Fibroblast of lung (primary cell): ENCODE measurements at regions not wholly inside any gene's neighbourhood (a gene's known extent, or its start where the extent isn't known, plus 50 kb on each side); places are given as distances from the start of the nearest gene placed in this dataset.

Source experiments
- DNase-seq, 2 donors: peaks; one replicate each; pipeline versions ENCODE4 v3.0.0 to v3.0.0-alpha.2; 2010; ENCODE audit warnings: low read depth in 2 of 2
- H2AFZ ChIP-seq: 2 replicates; pipeline ENCODE4 v1.5.1; 2012; ENCODE audit warnings: low read length, control low read depth, inconsistent platforms
- H3K27ac ChIP-seq: 2 replicates; pipeline ENCODE4 v1.5.1; 2011; ENCODE audit warnings: low read length, control low read depth; ENCODE audit not compliant: insufficient read depth
- H3K27me3 ChIP-seq: 2 replicates; pipeline ENCODE4 v1.5.1; 2011; ENCODE audit warnings: mild to moderate bottlenecking, low read length; ENCODE audit not compliant: control insufficient read depth, insufficient read depth
- H3K36me3 ChIP-seq: 2 replicates; pipeline ENCODE4 v1.5.1; 2011; ENCODE audit warnings: low read length; ENCODE audit not compliant: control insufficient read depth, insufficient read depth
- H3K4me1 ChIP-seq: 2 replicates; pipeline ENCODE4 v1.5.1; 2011; ENCODE audit warnings: low read length; ENCODE audit not compliant: control insufficient read depth, insufficient read depth; ENCODE audit errors: extremely low read depth
- H3K4me2 ChIP-seq: 2 replicates; pipeline ENCODE4 v1.5.1; 2011; ENCODE audit warnings: low read length, control low read depth; ENCODE audit not compliant: insufficient read depth; ENCODE audit errors: extremely low read depth
- H3K4me3 ChIP-seq, 4 experiments: fragments of 200-600 bp in 1 of 4; sonication (generic) in 1 of 4; replicated peaks in 1 of 4; 2 replicates each; pipeline ENCODE4 v1.5.1; 2011 to 2016; ENCODE audit warnings: low read length in 4 of 4, low read depth in 3 of 4, mild to moderate bottlenecking in 3 of 4, control low read depth in 2 of 4, inconsistent platforms in 1 of 4, mixed read lengths in 1 of 4; ENCODE audit not compliant: insufficient read depth in 1 of 4; ENCODE audit errors: control extremely low read depth in 1 of 4
- H3K79me2 ChIP-seq: 2 replicates; pipeline ENCODE4 v1.5.1; 2012; ENCODE audit warnings: mild to moderate bottlenecking, low read length, inconsistent platforms; ENCODE audit not compliant: control insufficient read depth, insufficient read depth
- H3K9ac ChIP-seq: 2 replicates; pipeline ENCODE4 v1.5.1; 2011; ENCODE audit warnings: mild to moderate bottlenecking, low read length, control low read depth; ENCODE audit not compliant: insufficient read depth
- H3K9me3 ChIP-seq: 2 replicates; pipeline ENCODE4 v1.5.1; 2012; ENCODE audit warnings: low read depth, low read length; ENCODE audit not compliant: control insufficient read depth, insufficient read depth
- H4K20me1 ChIP-seq: 2 replicates; pipeline ENCODE4 v1.5.1; 2011; ENCODE audit warnings: low read length; ENCODE audit not compliant: control insufficient read depth, insufficient read depth; ENCODE audit errors: extremely low read depth
- CTCF ChIP-seq, 2 donors: IDR thresholded peaks in 1 of 2; conservative IDR thresholded peaks in 1 of 2; 1 replicate in 1 of 2; 2 replicates in 1 of 2; pipeline ENCODE4 v1.5.1; 2011 to 2012; ENCODE audit warnings: low read length in 2 of 2, control low read depth in 1 of 2, inconsistent platforms in 1 of 2, low read depth in 1 of 2, mild to moderate bottlenecking in 1 of 2
- EZH2 ChIP-seq: IDR thresholded peaks from 2 replicates; pipeline ENCODE4 v1.5.1; 2012; ENCODE audit warnings: low read length, control low read depth, mild to moderate bottlenecking; ENCODE audit errors: missing control alignments

DNA sequence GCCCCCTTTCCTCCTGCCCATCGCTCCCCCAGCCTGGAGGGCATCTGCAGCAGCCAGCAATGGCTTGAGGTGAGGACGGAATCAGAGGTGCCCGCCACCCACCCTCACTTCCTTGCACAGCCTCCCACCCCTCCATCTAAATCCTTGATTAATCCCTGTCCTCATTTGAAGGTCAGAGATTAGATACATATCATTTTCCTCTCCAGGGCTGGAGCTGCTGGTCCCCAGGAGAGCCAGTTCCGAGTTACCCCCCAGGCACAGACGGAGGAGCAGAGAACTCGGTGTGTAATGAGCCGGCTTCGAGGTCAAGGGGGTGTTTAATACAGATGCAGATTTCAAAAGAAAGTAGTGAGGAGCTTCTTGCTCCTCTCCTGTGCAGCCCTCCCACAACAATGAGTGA lies 542.1 kb downstream of the MN1 start:
- Histone ChIP-seq H3K9ac (no peak overlapping the region), H3K4me2 (no peak overlapping the region), H3K27me3 (no peaks in the 10 kb centered on the region), H3K9me3 (no peaks in the 10 kb centered on the region), H3K4me3 (no peak overlapping the region), H4K20me1 (no peaks in the 10 kb centered on the region), H2AFZ (no peak overlapping the region), H3K27ac (no peak overlapping the region), H3K36me3 (no peaks in the 10 kb centered on the region), H3K79me2 (no peaks in the 10 kb centered on the region), H3K4me1 (no peaks in the 10 kb centered on the region)
- no peak for TF ChIP-seq CTCF (conservative IDR thresholded peaks at IDR 0.05 in 1 of 2, IDR thresholded peaks at IDR 0.05 in 1 of 2; ENCODE audit: low read depth in 1 of 2, low read length in 2 of 2)
- no peak for TF ChIP-seq EZH2
- DNase-seq, result no peak

DNA sequence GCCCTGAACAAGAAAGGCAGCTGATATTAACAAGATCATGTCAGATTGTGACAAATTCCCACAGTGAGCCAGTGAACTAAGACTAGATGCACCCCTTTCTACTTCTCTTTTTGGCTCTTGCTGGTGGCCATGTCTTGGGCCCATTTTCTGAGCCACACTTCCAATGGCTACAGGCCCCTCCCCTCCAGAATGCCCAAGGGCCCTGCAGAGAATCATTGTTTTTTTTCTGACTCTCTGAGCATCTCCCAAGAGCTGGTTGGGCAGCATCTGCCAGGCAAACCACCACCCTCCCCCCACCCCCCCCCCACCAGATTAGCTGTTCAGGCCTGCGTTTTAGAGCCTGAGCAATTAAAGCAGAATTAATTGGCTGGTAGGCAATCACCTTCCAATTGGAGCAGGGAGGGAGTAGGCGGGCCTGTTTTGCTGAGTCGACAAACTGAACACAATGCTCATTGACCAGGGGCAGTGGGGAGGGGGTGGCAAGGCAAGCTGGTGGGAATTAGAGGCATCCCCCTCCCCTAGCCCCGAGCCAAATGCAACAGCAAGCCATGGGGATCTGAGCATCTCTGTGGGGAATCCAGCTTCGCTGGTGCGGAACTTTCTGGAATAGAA lies 541.4 kb downstream of the MN1 start:
- no peak overlapping the region for H3K27ac ChIP-seq
- DNase-seq, result no peak
- no peaks in the 10 kb centered on the region for H3K9me3 ChIP-seq
- H3K36me3 ChIP-seq, result no peaks in the 10 kb centered on the region
- no peak overlapping the region for H2AFZ ChIP-seq
- no peaks in the 10 kb centered on the region for H3K4me1 ChIP-seq
- H3K4me3 ChIP-seq, result no peak overlapping the region
- no peaks in the 10 kb centered on the region for H4K20me1 ChIP-seq
- H3K79me2 ChIP-seq, result no peaks in the 10 kb centered on the region
- H3K9ac ChIP-seq, result no peak overlapping the region
- TF ChIP-seq CTCF (conservative IDR thresholded peaks at IDR 0.05 in 1 of 2, IDR thresholded peaks at IDR 0.05 in 1 of 2; ENCODE audit: low read depth in 1 of 2, low read length in 2 of 2), result no peak
- TF ChIP-seq EZH2, result no peak
- no peak overlapping the region for H3K4me2 ChIP-seq
- peaks cover 2% of the 10 kb centered on the region for H3K27me3 ChIP-seq

GRCh38 chr22:27262361-27262760 lies 539.2 kb downstream of the MN1 start:
- TF ChIP-seq CTCF (conservative IDR thresholded peaks at IDR 0.05 in 1 of 2, IDR thresholded peaks at IDR 0.05 in 1 of 2; ENCODE audit: low read depth in 1 of 2, low read length in 2 of 2) (no peak), EZH2 (no peak)
- Histone ChIP-seq H2AFZ (no peak overlapping the region), H3K27ac (no peak overlapping the region)

More at GRCh38 chr22:27262361-27262760, 539.2 kb downstream of the MN1 start:
- Histone ChIP-seq H3K9ac (no peak overlapping the region), H3K79me2 (no peaks in the 10 kb centered on the region), H3K36me3 (no peaks in the 10 kb centered on the region), H3K27me3 (peaks cover 2% of the 10 kb centered on the region), H3K4me1 (no peaks in the 10 kb centered on the region), H4K20me1 (no peaks in the 10 kb centered on the region), H3K4me2 (no peak overlapping the region), H3K9me3 (no peaks in the 10 kb centered on the region), H3K4me3 (no peak overlapping the region)
- DNase-seq, result peak in 1 of 2 donors; percentile 82
